T-helper 2 cell (primary cell): ENCODE measurements at regions not wholly inside any gene's neighbourhood (a gene's known extent, or its start where the extent isn't known, plus 50 kb on each side); places are given as distances from the start of the nearest gene placed in this dataset.
"Not testable (repeated sequence)": the region's sequence is repeated elsewhere in the genome, so short reads cannot be mapped to it uniquely, and the experiment has no call there.

Source experiments
- DNase-seq, 5 experiments: peaks; one replicate each; pipeline versions ENCODE4 v3.0.0 to v3.0.0-alpha.2; 2012 to 2022

DNA sequence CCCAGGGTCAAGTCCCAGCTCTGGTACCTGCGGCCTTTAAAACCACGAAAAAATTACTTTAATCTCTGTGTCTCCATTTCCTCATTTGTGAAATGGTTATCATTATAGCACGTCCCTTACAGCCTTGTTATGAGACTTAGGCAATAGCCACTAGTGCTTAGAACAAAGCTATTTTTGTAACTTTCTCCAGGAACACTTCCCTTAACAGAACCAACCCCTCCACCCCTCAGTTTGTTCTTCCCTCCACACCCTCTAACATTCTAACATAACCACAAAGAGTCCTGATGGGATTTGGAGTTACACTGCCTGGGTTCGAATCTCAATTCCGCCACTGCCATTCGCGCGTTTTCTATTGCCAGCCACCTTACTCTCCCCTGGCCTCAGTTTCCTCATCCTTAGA lies 2777.4 kb upstream of the TPTE start:
- DNase-seq = not testable (repeated sequence)

DNA sequence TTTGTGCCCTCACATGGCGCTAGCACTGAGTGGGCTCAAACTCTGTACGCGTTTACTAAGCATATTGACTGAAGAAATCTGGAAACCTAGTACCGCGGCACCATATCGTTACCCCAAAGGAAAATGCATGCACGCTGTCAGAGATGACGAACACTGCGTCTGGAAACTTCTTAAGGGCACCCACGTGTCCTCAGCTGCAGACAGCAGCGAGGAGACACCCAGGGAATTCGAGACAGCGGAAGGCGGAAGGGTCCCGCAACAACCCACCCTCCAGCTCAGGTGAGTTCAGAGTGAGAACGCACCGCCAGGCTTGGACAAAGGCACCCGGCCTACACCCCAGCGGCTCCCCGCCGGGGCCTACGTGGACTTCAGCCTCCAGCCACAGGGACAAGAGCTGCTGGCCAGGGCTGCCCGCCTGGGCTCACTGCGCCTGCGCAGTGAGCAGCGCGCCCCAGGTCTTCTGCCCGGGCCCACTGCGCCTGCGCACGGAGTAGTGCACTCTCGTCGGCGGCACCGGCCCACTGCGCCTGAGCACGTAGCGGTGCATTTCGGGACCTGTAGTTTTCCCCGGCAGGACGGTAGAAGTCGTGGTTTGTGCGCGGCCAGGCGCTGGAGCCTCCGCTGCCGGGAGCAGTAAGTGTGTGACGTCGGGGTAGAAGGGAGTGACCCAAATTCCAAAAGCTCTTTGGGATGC lies 2776.8 kb upstream of the TPTE start:
- DNase-seq = not testable (repeated sequence)

DNA sequence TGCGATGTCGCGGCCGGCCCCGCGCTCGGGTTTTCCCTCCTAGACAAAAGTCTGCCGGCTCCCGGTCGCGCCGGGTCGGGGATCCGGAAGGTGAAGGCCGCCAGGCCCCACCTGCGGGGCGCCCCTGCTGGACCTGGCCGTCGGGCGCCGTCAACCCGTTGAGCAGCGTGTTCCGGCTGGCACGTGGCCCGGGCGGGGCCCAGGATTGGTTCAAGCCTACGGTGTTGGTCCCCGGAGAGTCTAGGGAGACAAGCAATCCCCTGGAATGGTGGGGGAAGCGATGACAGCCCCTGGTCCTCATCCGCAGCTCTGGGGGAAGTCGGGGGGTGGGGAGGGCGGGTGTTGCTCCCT lies 2776.3 kb upstream of the TPTE start:
- DNase-seq = not testable (repeated sequence)

DNA sequence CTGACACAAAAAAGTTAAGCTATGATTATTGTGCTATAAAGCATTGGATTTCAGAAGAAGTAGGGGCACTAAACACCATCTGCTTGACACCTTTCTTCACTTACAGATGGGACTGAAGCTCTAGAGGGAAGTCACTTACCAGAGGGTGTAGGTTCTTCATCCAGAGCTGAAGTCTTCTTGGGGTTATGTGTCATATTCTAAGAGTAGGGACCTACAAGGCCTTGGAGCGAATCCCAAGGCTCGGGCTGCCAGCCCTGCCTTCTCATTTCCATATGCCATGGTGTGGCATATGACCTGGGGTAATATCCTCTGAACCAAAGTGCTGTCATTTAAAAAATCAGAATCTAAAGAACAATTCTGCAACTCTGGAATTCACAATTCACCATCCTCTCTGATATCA lies 2773.4 kb upstream of the TPTE start:
- DNase-seq = not testable (repeated sequence)

DNA sequence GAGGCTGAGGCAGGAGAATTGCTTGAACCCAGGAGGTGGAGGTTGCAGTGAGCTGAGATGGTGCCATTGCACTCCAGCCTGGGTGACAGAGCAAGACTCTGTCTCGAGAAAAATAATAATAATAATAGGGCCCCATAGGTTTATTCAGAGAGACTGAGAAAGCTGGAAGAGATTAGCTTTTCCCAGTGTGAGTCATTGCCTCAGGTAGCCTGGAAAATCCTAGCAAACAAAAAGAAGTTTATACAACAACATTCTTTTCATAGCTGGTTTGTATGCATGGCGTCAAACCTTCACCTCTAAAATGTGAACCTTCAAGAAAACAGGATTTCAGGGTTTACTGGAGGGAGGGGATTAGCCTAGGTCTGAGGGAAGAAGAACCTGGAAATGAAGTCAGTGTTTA lies 2768.8 kb upstream of the TPTE start:
- not testable (repeated sequence) for DNase-seq

DNA sequence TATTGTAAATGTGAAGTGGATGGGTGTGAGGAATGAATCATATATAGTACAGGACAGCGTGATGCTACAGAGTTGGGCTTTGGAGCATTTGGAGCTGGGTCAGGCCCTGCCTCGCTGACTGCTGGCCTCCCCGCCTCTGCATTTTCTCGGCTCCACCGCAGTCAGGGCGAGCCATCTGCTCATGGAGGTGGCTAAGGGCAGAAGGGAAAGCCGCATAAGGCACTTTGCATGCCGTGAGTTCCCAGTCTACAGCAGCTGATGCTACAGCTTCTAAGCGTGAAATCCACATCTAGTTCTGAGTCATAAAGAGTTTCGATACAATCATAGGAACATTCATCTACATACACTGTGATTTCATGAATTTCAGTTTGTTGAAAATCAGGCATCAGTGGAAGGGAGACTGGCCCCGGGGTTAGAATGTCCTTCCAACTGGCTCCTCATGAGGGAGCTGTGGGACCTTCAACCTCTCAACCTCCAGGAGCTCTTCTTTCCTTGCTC lies 2768.0 kb upstream of the TPTE start:
- not testable (repeated sequence) for DNase-seq

DNA sequence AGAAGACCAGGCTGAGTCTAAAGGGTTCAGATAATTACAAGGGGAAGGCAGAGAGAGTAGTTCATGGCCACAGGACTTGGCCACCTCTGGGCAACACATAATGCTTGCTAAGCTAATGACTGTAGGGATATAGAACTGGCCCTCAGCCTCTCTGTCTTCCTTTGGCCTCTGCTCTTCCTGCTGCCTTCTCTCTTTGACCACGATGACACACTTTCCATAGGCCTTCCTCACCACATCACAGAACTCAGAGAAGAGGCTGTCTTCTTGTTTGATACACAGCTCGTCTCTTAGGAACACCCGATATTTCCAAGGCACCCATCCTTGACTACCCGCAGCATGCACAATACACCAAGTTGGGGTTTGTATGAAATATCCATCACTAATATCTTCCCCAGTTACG lies 2751.4 kb upstream of the TPTE start:
- DNase-seq = not testable (repeated sequence)

DNA sequence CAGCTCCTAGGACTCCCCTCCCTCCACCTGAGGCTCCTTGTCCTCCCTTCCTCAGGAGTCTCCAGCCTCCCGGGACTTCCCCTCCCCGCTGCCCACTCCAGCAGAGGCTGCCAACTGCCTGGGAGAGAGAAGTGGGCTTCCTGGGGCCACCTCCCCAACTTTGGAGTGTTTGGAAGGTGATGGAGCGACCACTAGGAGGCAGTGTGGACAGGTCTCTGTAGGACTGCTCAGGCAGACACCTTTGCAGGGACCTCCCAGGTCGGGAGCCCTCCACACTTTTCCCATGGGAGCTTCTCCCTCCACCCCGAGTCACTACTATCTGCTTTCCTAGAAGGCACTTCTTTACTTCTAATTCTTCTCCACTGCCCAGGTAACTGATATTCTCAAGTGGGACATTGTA lies 2747.2 kb upstream of the TPTE start:
- not testable (repeated sequence) for DNase-seq

DNA sequence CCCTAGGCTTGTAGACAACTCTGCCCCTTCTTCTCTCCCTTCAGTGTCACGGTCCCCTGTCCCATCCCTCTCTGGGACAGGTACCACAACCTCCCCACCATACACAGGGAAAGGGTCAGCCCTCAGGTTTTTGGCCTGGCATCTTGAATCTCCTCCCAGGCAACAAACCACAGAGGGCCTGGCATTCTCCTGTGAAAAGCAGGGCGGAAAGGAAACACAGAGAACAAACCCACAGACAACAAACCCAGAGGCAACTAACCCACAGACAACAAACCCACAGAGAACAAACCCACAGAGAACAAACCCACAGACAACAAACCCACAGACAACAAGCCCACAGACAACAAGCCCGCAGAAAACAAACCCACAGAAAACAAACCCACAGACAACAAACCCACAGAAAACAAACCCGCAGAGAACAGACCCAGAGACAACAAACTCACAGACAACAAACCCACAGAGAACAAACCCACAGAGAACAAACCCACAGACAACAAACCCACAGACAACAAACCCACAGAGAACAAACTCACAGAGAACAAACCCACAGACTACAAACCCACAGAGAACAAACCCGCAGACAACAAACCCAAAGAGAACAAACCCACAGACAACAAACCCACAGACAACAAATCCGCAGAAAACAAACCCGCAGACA lies 2745.9 kb upstream of the TPTE start:
- peak in 1 of 5 experiments; percentile 70 for DNase-seq

DNA sequence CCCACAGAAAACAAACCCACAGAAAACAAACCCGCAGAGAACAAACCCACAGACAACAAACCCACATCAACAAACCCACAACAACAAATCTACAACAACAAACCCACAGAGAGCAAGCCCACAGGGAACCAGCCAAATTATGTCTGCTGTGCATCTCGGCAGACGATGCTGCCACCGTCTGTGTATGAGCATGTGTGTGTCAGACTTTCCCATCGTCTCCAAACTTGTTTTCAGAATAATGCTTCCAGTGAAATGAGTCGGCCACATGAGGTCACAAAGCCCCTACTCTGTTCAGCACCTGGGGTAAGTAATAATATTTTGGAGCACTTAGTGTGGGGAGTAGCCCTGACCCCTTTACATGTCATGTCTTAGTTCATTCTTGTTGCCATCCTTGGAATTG lies 2745.3 kb upstream of the TPTE start:
- DNase-seq = not testable (repeated sequence)

DNA sequence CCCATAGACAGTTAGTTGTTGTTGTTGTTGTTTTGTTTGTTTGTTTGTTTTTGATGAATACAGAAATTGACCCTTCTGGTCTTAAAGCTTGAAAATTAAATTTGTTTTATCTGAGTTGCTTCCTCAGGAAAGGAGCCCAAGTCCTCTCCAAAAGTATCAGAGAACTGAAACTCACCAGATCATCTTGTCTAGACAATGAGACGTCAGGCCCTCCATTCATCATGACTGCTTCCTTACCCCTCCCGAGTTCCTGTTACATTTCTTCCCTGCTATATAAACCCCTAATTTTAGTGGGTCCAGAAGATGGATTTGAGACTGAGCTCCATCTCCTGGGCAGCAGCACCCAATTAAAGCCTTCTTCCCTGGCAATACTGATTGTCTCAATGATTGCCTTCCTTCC lies 2744.8 kb upstream of the TPTE start:
- DNase-seq = not testable (repeated sequence)

DNA sequence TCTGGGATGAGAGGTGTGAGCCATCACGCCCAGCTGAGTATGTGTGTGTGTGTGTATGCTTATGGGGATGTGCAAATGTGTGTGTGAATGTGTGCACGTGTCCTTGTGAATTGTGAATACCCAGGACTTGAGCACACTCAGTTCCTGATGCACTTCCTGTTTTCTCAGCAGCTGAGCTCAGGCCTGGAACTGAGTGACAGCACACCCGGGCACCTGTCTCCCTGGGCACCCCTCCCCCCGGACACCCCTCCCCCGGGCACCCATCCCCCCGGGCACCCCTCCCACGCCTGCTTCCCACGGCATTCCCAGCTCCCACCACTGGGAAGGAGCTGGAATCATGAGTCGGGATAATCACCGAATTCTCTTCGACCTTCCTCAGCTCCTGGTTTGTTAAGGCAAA lies 2744.1 kb upstream of the TPTE start:
- DNase-seq = not testable (repeated sequence)

DNA sequence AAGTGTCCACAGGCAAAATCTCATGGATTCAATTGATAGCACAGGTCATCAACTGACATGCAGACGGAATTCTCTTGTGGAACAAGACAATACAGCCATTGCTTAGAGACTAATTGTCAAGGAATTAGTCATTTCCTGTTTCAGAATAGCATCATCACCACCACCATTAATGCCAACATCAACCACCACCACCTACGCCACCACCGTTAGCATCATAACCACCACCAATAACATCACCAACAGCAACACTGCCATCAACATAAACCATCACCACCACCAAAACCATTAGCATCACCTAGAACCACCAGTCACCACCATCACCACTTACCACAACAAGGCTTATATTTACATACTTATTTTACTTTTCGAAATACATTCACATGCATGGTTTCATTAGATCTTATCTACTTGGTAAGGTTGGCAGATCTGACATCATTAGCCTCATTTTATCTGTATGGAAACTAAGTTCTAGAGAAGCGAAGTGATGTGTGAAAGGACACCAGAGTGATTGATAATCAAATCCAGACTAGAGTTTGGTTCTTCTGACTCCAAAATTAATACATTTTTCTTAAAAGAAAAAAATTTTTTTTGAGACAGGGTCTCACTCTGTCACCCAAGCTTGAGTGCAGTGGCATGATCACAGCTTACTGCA lies 2733.8 kb upstream of the TPTE start:
- not testable (repeated sequence) for DNase-seq

DNA sequence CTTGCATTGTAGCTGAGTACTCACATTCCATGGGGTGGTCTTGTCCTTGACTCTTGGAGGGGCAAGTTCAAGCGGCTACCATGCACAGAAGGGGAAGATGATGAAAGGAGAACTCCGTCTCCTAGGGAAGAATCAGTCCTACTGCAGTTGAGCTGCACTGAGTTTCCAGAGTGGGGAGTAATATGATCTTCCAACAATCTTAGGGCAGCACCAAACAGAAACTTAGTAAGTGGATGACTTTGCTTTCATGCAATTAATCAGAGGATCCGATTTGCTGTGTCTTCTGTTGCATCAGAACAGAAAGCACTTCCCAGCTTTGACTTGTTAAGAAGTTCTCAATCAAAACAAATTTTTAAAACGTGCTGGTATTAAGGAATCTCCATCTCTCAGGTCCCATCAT lies 2727.6 kb upstream of the TPTE start:
- not testable (repeated sequence) for DNase-seq

DNA sequence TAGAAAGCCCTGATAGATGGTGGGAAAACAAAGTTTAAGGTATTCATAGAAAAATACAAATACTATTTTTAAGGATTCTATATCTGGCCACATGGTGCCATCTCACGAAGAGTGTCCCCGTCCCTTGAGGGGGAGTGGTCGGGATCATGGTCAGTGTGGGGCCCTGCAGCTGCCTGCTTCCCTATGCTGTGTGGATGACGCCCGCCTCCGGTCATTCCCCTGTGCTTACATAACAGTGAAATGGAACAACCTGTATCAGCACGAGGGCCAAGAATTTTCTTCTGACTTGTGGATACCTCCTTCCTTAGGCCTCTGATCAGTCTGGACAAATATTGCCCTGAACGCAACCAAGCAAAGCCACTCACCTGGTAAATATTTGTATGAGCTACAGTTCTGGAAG lies 2724.1 kb upstream of the TPTE start:
- not testable (repeated sequence) for DNase-seq

DNA sequence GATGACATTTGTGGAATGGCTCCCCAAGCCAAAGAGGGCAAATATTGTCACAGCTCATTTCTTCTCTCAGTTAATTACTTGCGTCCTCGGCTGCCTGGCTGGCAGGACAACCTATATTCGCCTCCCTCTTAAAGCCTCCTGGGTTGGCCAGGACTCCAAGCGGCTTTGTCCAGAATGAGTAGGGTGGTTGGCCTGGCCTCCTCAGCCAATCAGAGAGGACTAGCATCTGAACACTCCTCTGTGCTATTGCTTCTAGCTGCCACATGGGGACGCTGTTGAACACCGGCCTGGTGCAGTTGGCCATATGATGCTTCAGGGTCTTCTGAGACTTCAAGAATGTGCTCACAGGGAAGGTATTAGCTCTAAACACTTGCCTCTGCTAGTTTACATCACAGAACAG lies 2722.9 kb upstream of the TPTE start:
- DNase-seq = not testable (repeated sequence)

DNA sequence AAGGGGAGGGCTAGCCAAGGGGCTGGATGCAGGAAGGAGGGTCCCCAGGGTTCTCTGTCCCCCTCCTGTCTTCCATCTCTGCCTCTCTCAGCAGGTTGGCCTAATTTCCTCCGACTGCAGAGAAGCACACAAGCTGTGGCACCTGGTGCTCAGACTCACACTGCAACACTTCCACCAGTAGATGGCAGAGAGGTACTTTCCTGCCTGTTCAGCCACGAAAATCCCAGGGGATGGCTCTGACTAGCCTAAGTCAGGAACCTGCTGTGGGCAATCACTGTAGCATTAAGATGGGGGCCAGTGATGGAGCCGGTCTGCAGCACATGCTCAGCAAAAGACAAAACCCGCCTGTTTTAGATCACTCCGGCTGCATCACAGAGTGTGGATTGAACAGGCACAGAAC lies 2721.7 kb upstream of the TPTE start:
- not testable (repeated sequence) for DNase-seq

DNA sequence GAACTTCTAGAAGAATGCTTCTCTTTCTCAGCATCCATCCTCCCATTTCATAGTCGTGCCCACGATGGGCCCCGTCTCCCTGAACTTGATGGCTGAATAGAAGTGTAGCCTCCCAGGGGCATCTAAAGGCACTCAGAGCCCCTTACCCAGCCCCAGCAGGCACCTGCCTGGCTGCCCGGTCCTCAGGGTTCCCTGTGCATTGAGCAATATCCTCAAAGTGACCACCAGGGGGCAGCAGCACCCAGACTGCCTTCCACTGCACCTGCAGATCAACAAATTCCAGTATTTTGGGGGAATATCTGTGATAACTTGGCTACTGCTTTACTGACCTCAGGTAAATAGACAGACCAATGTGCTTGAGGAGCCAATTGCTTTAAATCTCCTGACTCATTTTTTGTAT lies 2707.9 kb upstream of the TPTE start:
- not testable (repeated sequence) for DNase-seq

DNA sequence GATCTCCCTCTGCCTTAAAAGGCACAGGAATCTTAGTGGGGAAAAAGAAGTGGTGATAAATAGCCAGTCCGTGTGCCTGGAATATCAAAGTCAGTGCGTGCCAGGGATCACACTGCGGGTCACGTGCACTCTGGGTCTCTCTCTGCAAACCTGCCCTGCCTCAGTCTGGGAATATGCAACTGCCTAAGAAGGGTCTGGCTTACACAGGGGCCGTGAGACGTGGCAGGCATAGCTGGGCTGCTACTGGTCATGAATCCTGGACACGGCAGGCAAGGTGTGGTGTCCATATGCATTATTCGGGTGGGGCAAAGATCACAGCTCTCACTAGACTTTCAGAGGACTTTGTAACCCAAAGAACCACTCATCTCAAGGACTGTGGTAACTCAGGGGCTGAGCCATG lies 2704.4 kb upstream of the TPTE start:
- DNase-seq = not testable (repeated sequence)

DNA sequence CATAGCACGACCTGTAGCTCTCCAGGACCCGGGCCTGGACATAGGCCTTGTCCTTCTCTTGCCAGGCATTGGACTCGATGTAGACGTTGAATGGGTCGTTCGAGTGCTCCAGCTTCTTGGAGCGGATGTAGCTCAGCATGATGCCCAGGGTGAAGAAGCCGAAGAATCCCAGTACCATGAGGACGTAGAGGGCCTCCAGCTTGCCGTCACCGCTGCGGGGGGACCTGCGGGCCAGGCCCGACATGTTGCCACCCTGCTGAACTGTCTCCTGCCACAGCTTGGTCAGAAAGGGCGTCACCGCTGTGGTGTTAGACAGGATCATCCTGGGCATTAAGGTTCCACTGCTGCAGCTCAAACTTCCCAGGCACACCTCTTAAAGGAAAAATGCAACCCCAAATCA lies 2702.1 kb upstream of the TPTE start:
- DNase-seq = not testable (repeated sequence)

DNA sequence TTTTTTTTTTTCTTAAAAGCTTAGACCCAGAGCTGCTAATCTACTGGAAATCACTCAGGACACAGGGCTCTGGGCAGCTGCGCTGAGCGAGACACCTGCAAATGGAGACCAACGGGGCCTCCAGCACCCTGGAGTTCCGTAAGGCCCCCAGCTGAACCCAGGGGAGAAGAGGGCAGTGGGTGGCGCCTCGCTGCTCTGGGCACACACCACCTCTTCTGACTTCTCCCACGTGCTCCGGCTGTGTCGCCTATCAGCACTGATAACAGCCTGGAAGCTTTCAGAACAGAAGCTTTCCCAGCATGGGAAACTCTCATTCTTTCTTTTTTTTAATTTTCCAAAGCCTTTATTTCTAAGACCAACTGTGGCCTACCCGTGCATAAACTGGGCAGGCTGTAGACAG lies 2695.8 kb upstream of the TPTE start:
- not testable (repeated sequence) for DNase-seq

DNA sequence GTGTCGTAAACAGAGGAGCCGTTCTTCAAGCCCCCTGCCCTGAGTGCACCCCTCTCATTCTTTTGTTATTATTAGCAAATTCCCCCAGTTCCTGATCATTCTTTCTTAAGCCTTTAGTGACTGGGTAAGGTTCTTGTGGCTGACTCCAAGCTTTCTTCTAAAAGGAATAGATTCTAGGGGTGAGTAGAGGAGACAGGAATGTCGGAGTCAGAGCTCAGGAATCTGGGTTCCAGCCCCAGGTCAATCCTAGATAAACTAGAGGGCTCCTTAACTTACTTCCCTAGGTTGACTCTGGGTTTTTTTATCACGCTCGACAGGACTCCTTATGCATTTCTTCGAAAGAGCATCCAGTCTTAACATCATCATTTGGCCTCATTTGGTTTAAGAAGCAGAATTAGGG lies 2695.2 kb upstream of the TPTE start:
- DNase-seq = not testable (repeated sequence)

DNA sequence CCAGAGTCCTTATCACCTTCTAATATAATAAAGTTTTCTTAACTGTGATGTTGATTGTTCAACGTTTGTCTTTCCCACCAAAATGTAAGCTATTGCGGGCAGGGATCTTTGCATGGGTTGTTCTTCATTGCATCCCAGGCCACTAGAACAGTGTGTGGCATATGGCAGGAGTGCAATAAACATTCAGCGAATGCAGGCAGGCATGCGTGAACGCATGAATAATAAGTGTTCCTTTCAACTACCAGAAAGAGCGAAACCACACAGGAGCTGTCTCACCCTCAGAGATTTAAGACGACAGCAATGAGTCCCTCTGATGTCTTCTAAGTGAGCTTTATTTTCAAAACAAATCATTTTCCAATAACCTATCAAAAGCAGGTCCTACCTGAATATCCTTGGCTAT lies 2693.1 kb upstream of the TPTE start:
- DNase-seq = not testable (repeated sequence)

DNA sequence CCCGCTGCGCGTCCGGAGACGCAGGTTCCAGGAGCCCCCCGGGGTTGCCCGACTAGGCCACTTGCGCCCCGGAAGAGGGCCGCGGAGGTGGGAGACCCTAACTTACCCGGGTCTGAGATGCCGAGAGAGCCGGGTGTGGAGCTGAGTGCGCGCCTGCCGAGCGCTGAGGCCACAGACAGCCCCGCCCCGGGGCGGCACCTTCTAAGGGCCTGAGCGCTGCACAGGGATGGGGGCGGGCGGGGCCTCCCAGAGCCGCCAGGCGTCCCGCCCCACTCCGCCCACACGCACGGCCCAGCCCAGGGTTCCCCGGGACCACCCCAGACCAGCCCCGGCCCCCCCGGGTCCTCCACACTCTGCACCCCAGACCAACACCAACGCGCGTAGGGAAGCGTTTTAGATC lies 2692.0 kb upstream of the TPTE start:
- not testable (repeated sequence) for DNase-seq
